Neural cell (in vitro differentiated cells): ENCODE measurements at regions not wholly inside any gene's neighbourhood (a gene's known extent, or its start where the extent isn't known, plus 50 kb on each side); places are given as distances from the start of the nearest gene placed in this dataset.

ENCODE experiments used
- CTCF ChIP-seq: fragments of 450-650 bp; IDR thresholded peaks from 2 replicates; pipeline ENCODE4 v1.5.1; 2014; ENCODE audit warnings: antibody characterized with exemption, mild to moderate bottlenecking, moderate library complexity; ENCODE audit not compliant: poor library complexity, severe bottlenecking
- EP300 ChIP-seq: fragments of 450-650 bp; conservative IDR thresholded peaks from 2 replicates; pipeline ENCODE4 v1.6.1; 2014; ENCODE audit warnings: antibody characterized with exemption, mild to moderate bottlenecking, moderate library complexity; ENCODE audit not compliant: poor library complexity, severe bottlenecking
- EZH2 ChIP-seq: fragments of 200-600, 300-800 bp; shearing (Covaris generic), sonication (generic); IDR thresholded peaks from 2 replicates; pipeline ENCODE4 v1.6.1; 2014; ENCODE audit warnings: antibody characterized with exemption, low read length, borderline replicate concordance, mild to moderate bottlenecking; ENCODE audit not compliant: insufficient read depth, poor library complexity, severe bottlenecking
- POLR2AphosphoS5 ChIP-seq: IDR thresholded peaks from 2 replicates; pipeline ENCODE4 v1.6.1; 2012
- RAD21 ChIP-seq: fragments of 450-650 bp; conservative IDR thresholded peaks from 2 replicates; pipeline ENCODE4 v1.6.1; 2014; ENCODE audit warnings: antibody characterized with exemption, mild to moderate bottlenecking, moderate library complexity
- REST ChIP-seq: IDR thresholded peaks from 2 replicates; pipeline ENCODE4 v1.6.1; 2012; ENCODE audit warnings: borderline replicate concordance
- SMC3 ChIP-seq: fragments of 450-650 bp; conservative IDR thresholded peaks from 2 replicates; pipeline ENCODE4 v1.6.1; 2014; ENCODE audit warnings: antibody characterized with exemption, mild to moderate bottlenecking, moderate library complexity; ENCODE audit not compliant: poor library complexity
- TAF1 ChIP-seq: IDR thresholded peaks from 2 replicates; pipeline ENCODE4 v1.6.1; 2012; ENCODE audit warnings: low read depth

- TF ChIP-seq SMC3 (no peak), EZH2 (no peak), CTCF (no peak), POLR2AphosphoS5 (no peak), EP300 (no peak), RAD21 (no peak), REST (no peak), TAF1 (no peak)
Measured at GRCh38 chr4:29289118-29289517, 1431.1 kb upstream of the PCDH7 start.
